Psoas muscle (tissue), 7 donors: ENCODE measurements at regions not wholly inside any gene's neighbourhood (a gene's known extent, or its start where the extent isn't known, plus 50 kb on each side); places are given as distances from the start of the nearest gene placed in this dataset.

Experiments used
- ATAC-seq, 4 donors: fragments of 200-7000 bp; cut with Tn5 transposase; one replicate each; pipeline ENCODE4 v1.9.1; 2020; ENCODE audit warnings: moderate library complexity in 3 of 4, mild to moderate bottlenecking in 2 of 4
- DNase-seq, 2 donors: peaks; one replicate each; pipeline ENCODE4 v3.0.0-alpha.2; 2020
- H3K27ac ChIP-seq: fragments of 200-600 bp; one replicate; pipeline ENCODE4 v1.8.0; 2022
- H3K27me3 ChIP-seq, 3 donors: fragments of 200-600 bp in 1 of 3; one replicate each; pipeline versions ENCODE4 v1.6.1 to v1.8.0; 2013 to 2022; ENCODE audit warnings: low read length in 2 of 3, mild to moderate bottlenecking in 2 of 3, moderate library complexity in 1 of 3; ENCODE audit not compliant: insufficient read depth in 3 of 3
- H3K36me3 ChIP-seq, 2 donors: fragments of 200-600 bp in 1 of 2; one replicate each; pipeline versions ENCODE4 v1.6.1 to v1.8.0; 2013 to 2022; ENCODE audit warnings: low read depth in 1 of 2, mild to moderate bottlenecking in 1 of 2, moderate library complexity in 1 of 2; ENCODE audit not compliant: insufficient read depth in 1 of 2
- H3K4me1 ChIP-seq: fragments of 200-600 bp; one replicate; pipeline ENCODE4 v1.8.0; 2022
- H3K4me3 ChIP-seq: fragments of 200-600 bp; one replicate; pipeline ENCODE4 v1.8.0; 2022; ENCODE audit warnings: mild to moderate bottlenecking
- H3K9me3 ChIP-seq: fragments of 200-600 bp; one replicate; pipeline ENCODE4 v1.8.0; 2022
- WGBS, 3 donors: extraction: QIAGEN DNeasy Blood & Tissue Kit; methylation state at CpG; one replicate each; pipeline versions ENCODE4 v1.1.6 to v1.1.7; 2013; 5-methylcytosine and 5-hydroxymethylcytosine counted together
- intact Hi-C, 2 donors: fragments of 100-400 bp; cut with DNase I; formaldehyde crosslinking; loops; one replicate each; pipeline versions ENCODE4 v1.11.0 to v1.14.2; 2022
- TF ChIP-seq, protein P1 (sequence below): fragments of 200-600 bp; IDR thresholded peaks from one replicate; pipeline ENCODE4 v1.8.0; 2022; ENCODE audit warnings: antibody characterized with exemption
- donor health status: healthy with polysubstance abuse.
- donor health status: DM: no; HTN: no; CAD: no; lungs with moderate emphysema.
- donor health status: Bipolar disorder and iron deficiency.
- donor health status: healthy.
- donor health status: DM: yes; HTN: yes; CAD: no.
- donor health status: DM: no; HTN: no; CAD: no.
- donor health status: DM: yes; HTN: yes; CAD: no.

GRCh38 chr12:3928538-3929184 lies 55.5 kb upstream of the PARP11 start:
- H3K4me3 ChIP-seq, result no peak overlapping the region
- ATAC-seq (no peak), DNase-seq (no peak)
- WGBS, 3 donors, result 10 to 16% (median 12%) methylated on average over 6 of the region's 6 CpGs
- H3K27me3 ChIP-seq, result peaks cover 0 to 66% (median 12%) of the 10 kb centered on the region in 3 donors
- TF ChIP-seq, protein P1, sequence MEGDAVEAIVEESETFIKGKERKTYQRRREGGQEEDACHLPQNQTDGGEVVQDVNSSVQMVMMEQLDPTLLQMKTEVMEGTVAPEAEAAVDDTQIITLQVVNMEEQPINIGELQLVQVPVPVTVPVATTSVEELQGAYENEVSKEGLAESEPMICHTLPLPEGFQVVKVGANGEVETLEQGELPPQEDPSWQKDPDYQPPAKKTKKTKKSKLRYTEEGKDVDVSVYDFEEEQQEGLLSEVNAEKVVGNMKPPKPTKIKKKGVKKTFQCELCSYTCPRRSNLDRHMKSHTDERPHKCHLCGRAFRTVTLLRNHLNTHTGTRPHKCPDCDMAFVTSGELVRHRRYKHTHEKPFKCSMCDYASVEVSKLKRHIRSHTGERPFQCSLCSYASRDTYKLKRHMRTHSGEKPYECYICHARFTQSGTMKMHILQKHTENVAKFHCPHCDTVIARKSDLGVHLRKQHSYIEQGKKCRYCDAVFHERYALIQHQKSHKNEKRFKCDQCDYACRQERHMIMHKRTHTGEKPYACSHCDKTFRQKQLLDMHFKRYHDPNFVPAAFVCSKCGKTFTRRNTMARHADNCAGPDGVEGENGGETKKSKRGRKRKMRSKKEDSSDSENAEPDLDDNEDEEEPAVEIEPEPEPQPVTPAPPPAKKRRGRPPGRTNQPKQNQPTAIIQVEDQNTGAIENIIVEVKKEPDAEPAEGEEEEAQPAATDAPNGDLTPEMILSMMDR, result no peak
- H3K9me3 ChIP-seq, result no peaks in the 10 kb centered on the region
- intact Hi-C loops, result no loop called here
- no peaks in the 10 kb centered on the region for H3K4me1 ChIP-seq
- no peak overlapping the region for H3K27ac ChIP-seq
- H3K36me3 ChIP-seq, result no peaks in the 10 kb centered on the region

- Histone ChIP-seq H3K36me3 (no peaks in the 10 kb centered on the region), H3K4me3 (no peak overlapping the region), H3K9me3 (no peaks in the 10 kb centered on the region), H3K27me3 (peaks cover 0 to 71% (median 12%) of the 10 kb centered on the region in 3 donors), H3K4me1 (no peaks in the 10 kb centered on the region), H3K27ac (no peak overlapping the region)
- TF ChIP-seq, protein P1, result no peak
- ATAC-seq (no peak), DNase-seq (no peak)
- 97 to 100% (median 97%) methylated on average over 3 of the region's 3 CpGs for WGBS, 3 donors
- intact Hi-C loops, result no loop called here
Measured at GRCh38 chr12:3925621-3926020, 52.4 kb upstream of the PARP11 start.

GRCh38 chr12:3924761-3925160 lies 51.6 kb upstream of the PARP11 start:
- WGBS, 3 donors, result 20 to 30% (median 28%) methylated on average over 3 of the region's 3 CpGs
- peaks cover 0 to 70% (median 11%) of the 10 kb centered on the region in 3 donors for H3K27me3 ChIP-seq
- intact Hi-C loops, result no loop called here
- no peaks in the 10 kb centered on the region for H3K36me3 ChIP-seq
- TF ChIP-seq, protein P1, result no peak
- no peak for ATAC-seq
- no peak overlapping the region for H3K4me3 ChIP-seq
- H3K27ac ChIP-seq, result no peak overlapping the region
- no peaks in the 10 kb centered on the region for H3K4me1 ChIP-seq
- no peak for DNase-seq
- H3K9me3 ChIP-seq, result no peaks in the 10 kb centered on the region

DNA sequence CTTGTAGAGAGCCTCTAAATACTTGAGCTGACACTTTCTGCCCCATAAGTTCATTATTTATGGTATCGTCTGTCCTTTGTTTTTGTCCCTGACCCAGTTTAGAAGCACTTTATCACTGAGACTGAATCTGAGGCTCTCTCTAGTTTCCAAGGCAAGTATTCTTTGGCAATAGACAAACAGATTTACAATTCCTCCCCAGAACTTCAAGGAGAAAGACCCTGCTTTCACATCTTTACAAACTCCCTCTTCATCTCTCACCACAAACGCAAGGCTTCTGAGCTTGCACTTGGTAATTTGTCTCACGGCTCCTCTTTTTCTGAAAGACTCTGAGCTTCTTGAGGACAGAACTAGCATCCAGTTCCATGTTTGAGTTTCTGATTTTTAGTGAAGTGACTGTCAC lies 49.8 kb upstream of the PARP11 start:
- Histone ChIP-seq H3K27me3 (peaks cover 0 to 53% (median 7%) of the 10 kb centered on the region in 3 donors), H3K9me3 (no peaks in the 10 kb centered on the region), H3K27ac (no peak overlapping the region), H3K36me3 (no peaks in the 10 kb centered on the region), H3K4me3 (no peak overlapping the region), H3K4me1 (no peaks in the 10 kb centered on the region)
- ATAC-seq, result no peak
- TF ChIP-seq, protein P1, result no peak
- intact Hi-C loops, result no loop called here
- WGBS, 3 donors, result 75 to 85% (median 78%) methylated on average over 3 of the region's 3 CpGs
- no peak for DNase-seq
